ENCODE measurements at regions not wholly inside any gene's neighbourhood (a gene's known extent, or its start where the extent isn't known, plus 50 kb on each side); places are given as distances from the start of the nearest gene placed in this dataset.

- peaks cover 23% of the 10 kb centered on the region for H3K4me1 ChIP-seq (ENCODE audit: control insufficient read depth, insufficient read depth, low read length, unreplicated experiment)
Observed at GRCh38 chr21:25366116-25366515, 241.2 kb downstream of the MRPL39 start.

GRCh38 chr21:25362375-25363267, 244.7 kb downstream of the MRPL39 start:
- H3K4me3 ChIP-seq (ENCODE audit: low read depth, low read length): no peak overlapping the region
- no peak overlapping the region for H2AFZ ChIP-seq (ENCODE audit: low read length, unreplicated experiment)
- no peaks in the 10 kb centered on the region for H3K27me3 ChIP-seq (ENCODE audit: insufficient read depth, low read length)
- H3K79me2 ChIP-seq (ENCODE audit: control insufficient read depth, insufficient read depth, low read length, unreplicated experiment): no peaks in the 10 kb centered on the region
- no peak overlapping the region for H3K27ac ChIP-seq (ENCODE audit: low read depth, low read length)
- H3K4me1 ChIP-seq (ENCODE audit: control insufficient read depth, insufficient read depth, low read length, unreplicated experiment): peaks cover 5% of the 10 kb centered on the region
- no peaks in the 10 kb centered on the region for H3K36me3 ChIP-seq (ENCODE audit: insufficient read depth, low read length)

More at GRCh38 chr21:25366116-25366515, 241.2 kb downstream of the MRPL39 start:
- no peak overlapping the region for H2AFZ ChIP-seq (ENCODE audit: low read length, unreplicated experiment)
- no peaks in the 10 kb centered on the region for H3K79me2 ChIP-seq (ENCODE audit: control insufficient read depth, insufficient read depth, low read length, unreplicated experiment)
- no peaks in the 10 kb centered on the region for H3K27me3 ChIP-seq (ENCODE audit: insufficient read depth, low read length)
- H3K4me3 ChIP-seq (ENCODE audit: low read depth, low read length): no peak overlapping the region
- no peaks in the 10 kb centered on the region for H3K36me3 ChIP-seq (ENCODE audit: insufficient read depth, low read length)
- H3K27ac ChIP-seq (ENCODE audit: low read depth, low read length): no peak overlapping the region

GRCh38 chr21:25361765-25362164, 245.5 kb downstream of the MRPL39 start:
- Histone ChIP-seq H3K27ac (ENCODE audit: low read depth, low read length) (no peak overlapping the region), H3K4me3 (ENCODE audit: low read depth, low read length) (no peak overlapping the region), H2AFZ (ENCODE audit: low read length, unreplicated experiment) (no peak overlapping the region), H3K36me3 (ENCODE audit: insufficient read depth, low read length) (no peaks in the 10 kb centered on the region), H3K4me1 (ENCODE audit: control insufficient read depth, insufficient read depth, low read length, unreplicated experiment) (peaks cover 5% of the 10 kb centered on the region), H3K79me2 (ENCODE audit: control insufficient read depth, insufficient read depth, low read length, unreplicated experiment) (no peaks in the 10 kb centered on the region), H3K27me3 (ENCODE audit: insufficient read depth, low read length) (no peaks in the 10 kb centered on the region)

GRCh38 chr21:25361097-25361496, 246.2 kb downstream of the MRPL39 start:
- no peak overlapping the region for H3K27ac ChIP-seq (ENCODE audit: low read depth, low read length)
- H3K36me3 ChIP-seq (ENCODE audit: insufficient read depth, low read length): no peaks in the 10 kb centered on the region
- no peaks in the 10 kb centered on the region for H3K27me3 ChIP-seq (ENCODE audit: insufficient read depth, low read length)
- H3K4me3 ChIP-seq (ENCODE audit: low read depth, low read length): no peak overlapping the region
- peaks cover 2% of the 10 kb centered on the region for H3K4me1 ChIP-seq (ENCODE audit: control insufficient read depth, insufficient read depth, low read length, unreplicated experiment)
- H3K79me2 ChIP-seq (ENCODE audit: control insufficient read depth, insufficient read depth, low read length, unreplicated experiment): no peaks in the 10 kb centered on the region
- no peak overlapping the region for H2AFZ ChIP-seq (ENCODE audit: low read length, unreplicated experiment)

- Histone ChIP-seq H2AFZ (ENCODE audit: low read length, unreplicated experiment) (no peak overlapping the region), H3K36me3 (ENCODE audit: insufficient read depth, low read length) (no peaks in the 10 kb centered on the region), H3K4me3 (ENCODE audit: low read depth, low read length) (no peak overlapping the region), H3K79me2 (ENCODE audit: control insufficient read depth, insufficient read depth, low read length, unreplicated experiment) (no peaks in the 10 kb centered on the region), H3K27ac (ENCODE audit: low read depth, low read length) (no peak overlapping the region), H3K4me1 (ENCODE audit: control insufficient read depth, insufficient read depth, low read length, unreplicated experiment) (no peaks in the 10 kb centered on the region), H3K27me3 (ENCODE audit: insufficient read depth, low read length) (no peaks in the 10 kb centered on the region)
Observed at GRCh38 chr21:25360593-25360992, 246.7 kb downstream of the MRPL39 start.

- Histone ChIP-seq H3K27me3 (ENCODE audit: insufficient read depth, low read length) (no peaks in the 10 kb centered on the region), H2AFZ (ENCODE audit: low read length, unreplicated experiment) (no peak overlapping the region), H3K4me3 (ENCODE audit: low read depth, low read length) (no peak overlapping the region), H3K79me2 (ENCODE audit: control insufficient read depth, insufficient read depth, low read length, unreplicated experiment) (no peaks in the 10 kb centered on the region), H3K27ac (ENCODE audit: low read depth, low read length) (no peak overlapping the region), H3K36me3 (ENCODE audit: insufficient read depth, low read length) (no peaks in the 10 kb centered on the region), H3K4me1 (ENCODE audit: control insufficient read depth, insufficient read depth, low read length, unreplicated experiment) (no peaks in the 10 kb centered on the region)
Observed at GRCh38 chr21:25359724-25360123, 247.6 kb downstream of the MRPL39 start.

GRCh38 chr21:25350056-25350455, 257.2 kb downstream of the MRPL39 start:
- Histone ChIP-seq H3K27ac (ENCODE audit: low read depth, low read length) (no peak overlapping the region), H2AFZ (ENCODE audit: low read length, unreplicated experiment) (no peak overlapping the region), H3K27me3 (ENCODE audit: insufficient read depth, low read length) (no peaks in the 10 kb centered on the region), H3K4me1 (ENCODE audit: control insufficient read depth, insufficient read depth, low read length, unreplicated experiment) (no peaks in the 10 kb centered on the region), H3K79me2 (ENCODE audit: control insufficient read depth, insufficient read depth, low read length, unreplicated experiment) (no peaks in the 10 kb centered on the region), H3K36me3 (ENCODE audit: insufficient read depth, low read length) (no peaks in the 10 kb centered on the region), H3K4me3 (ENCODE audit: low read depth, low read length) (no peak overlapping the region)

- H3K36me3 ChIP-seq (ENCODE audit: insufficient read depth, low read length): no peaks in the 10 kb centered on the region
- H3K79me2 ChIP-seq (ENCODE audit: control insufficient read depth, insufficient read depth, low read length, unreplicated experiment): no peaks in the 10 kb centered on the region
- no peaks in the 10 kb centered on the region for H3K27me3 ChIP-seq (ENCODE audit: insufficient read depth, low read length)
- H3K27ac ChIP-seq (ENCODE audit: low read depth, low read length): no peak overlapping the region
- H3K4me1 ChIP-seq (ENCODE audit: control insufficient read depth, insufficient read depth, low read length, unreplicated experiment): peaks cover 8% of the 10 kb centered on the region
- no peak overlapping the region for H2AFZ ChIP-seq (ENCODE audit: low read length, unreplicated experiment)
- H3K4me3 ChIP-seq (ENCODE audit: low read depth, low read length): no peak overlapping the region
Observed at GRCh38 chr21:25343774-25344545, 263.3 kb downstream of the MRPL39 start.

GRCh38 chr21:25342816-25343215, 264.5 kb downstream of the MRPL39 start:
- peaks cover 8% of the 10 kb centered on the region for H3K4me1 ChIP-seq (ENCODE audit: control insufficient read depth, insufficient read depth, low read length, unreplicated experiment)
- H3K4me3 ChIP-seq (ENCODE audit: low read depth, low read length): no peak overlapping the region
- H3K27me3 ChIP-seq (ENCODE audit: insufficient read depth, low read length): no peaks in the 10 kb centered on the region
- no peak overlapping the region for H3K27ac ChIP-seq (ENCODE audit: low read depth, low read length)
- H2AFZ ChIP-seq (ENCODE audit: low read length, unreplicated experiment): no peak overlapping the region
- no peaks in the 10 kb centered on the region for H3K79me2 ChIP-seq (ENCODE audit: control insufficient read depth, insufficient read depth, low read length, unreplicated experiment)
- H3K36me3 ChIP-seq (ENCODE audit: insufficient read depth, low read length): no peaks in the 10 kb centered on the region

- H2AFZ ChIP-seq (ENCODE audit: low read length, unreplicated experiment): no peak overlapping the region
- H3K36me3 ChIP-seq (ENCODE audit: insufficient read depth, low read length): no peaks in the 10 kb centered on the region
- no peaks in the 10 kb centered on the region for H3K27me3 ChIP-seq (ENCODE audit: insufficient read depth, low read length)
- H3K79me2 ChIP-seq (ENCODE audit: control insufficient read depth, insufficient read depth, low read length, unreplicated experiment): no peaks in the 10 kb centered on the region
- peaks cover 8% of the 10 kb centered on the region for H3K4me1 ChIP-seq (ENCODE audit: control insufficient read depth, insufficient read depth, low read length, unreplicated experiment)
- H3K4me3 ChIP-seq (ENCODE audit: low read depth, low read length): no peak overlapping the region
- H3K27ac ChIP-seq (ENCODE audit: low read depth, low read length): no peak overlapping the region
Observed at GRCh38 chr21:25341981-25342380, 265.3 kb downstream of the MRPL39 start.

Measured in ACC112 (cell line).